Amygdala (tissue), 56 donors: ENCODE measurements at regions not wholly inside any gene's neighbourhood (a gene's known extent, or its start where the extent isn't known, plus 50 kb on each side); places are given as distances from the start of the nearest gene placed in this dataset.

Experiments
- DNase-seq, 56 donors: peaks; one replicate each; lab custom pipeline; 2025; lab: John Stamatoyannopoulos, UW

DNA sequence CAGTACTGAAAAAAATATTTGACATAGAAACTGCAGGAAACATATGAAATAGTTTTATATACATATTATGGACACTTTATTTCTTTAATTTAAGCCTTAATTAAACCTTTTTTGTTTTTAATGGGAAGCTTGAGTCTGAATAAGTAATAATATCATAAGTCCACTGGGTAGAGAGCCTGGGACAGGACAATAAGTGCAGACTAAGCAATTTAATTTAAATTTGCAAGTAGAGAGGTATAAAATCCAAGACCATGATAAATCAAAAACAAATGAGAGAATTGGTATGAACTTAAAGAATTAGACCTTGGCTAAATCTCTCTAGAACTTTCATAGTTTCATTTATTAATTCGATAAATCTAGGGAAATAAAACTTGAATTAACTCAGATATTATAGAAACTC, 571.2 kb downstream of the ARAP2 start:
- DNase-seq: no peak

DNA sequence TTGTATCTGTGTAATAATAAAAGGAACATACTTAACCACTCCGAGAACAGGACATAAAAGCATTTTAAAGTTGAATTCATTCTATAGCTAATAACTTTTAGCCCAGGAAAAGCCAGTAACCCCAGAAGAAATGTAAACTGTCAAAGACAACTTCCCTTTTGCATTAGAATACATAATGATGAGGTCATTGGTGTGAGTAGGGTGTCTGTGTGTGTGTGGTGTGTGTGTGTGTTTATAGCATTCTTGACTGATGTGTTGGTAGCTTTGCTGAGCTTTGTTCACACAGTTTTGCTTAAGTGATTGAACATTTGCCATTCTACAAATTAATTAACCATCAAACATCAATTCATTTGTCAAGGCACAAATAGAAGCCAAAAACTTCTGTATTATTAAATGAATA, 559.6 kb downstream of the ARAP2 start:
- DNase-seq: no peak

DNA sequence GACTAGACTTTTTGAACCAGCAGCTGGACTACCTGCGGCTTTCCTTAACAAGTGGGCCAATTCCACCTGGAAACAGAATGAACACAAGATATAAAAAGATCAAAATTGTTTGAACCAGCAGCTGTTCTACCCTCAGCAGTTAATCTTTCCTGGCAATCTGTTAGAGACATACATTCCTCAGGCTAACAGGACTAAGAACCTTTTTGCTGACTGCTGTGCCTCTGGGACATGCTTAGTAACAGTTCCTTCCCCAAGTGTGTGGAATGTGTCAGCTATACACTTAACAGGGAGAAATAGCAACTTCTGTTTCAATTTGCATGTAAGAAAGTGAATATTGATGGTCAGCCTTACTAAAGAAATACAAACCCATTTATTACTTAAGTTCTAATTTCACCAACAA, 554.4 kb downstream of the ARAP2 start:
- no peak for DNase-seq

GRCh38 chr4:35690271-35690670, 554.0 kb downstream of the ARAP2 start:
- no peak for DNase-seq

DNA sequence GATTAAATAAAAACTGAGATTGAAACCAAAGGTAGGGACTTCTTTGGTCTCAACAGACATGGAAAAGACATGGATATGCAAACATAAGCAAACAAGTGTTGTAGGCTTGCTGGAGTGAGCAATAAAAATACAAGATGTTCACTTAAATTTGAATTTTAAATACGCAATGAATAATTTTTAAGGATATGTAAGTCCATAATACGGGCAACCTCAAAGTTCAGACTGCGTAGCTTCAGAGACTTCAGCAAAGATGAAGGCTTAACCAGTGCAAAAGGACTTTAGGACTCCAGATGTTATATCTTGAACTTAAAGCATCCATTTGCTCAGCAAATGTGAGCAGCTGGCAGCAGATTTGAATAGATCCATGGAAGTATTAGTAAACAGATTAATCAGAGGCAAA, 549.3 kb downstream of the ARAP2 start:
- DNase-seq: no peak

GRCh38 chr4:35695421-35695820, 548.9 kb downstream of the ARAP2 start:
- no peak for DNase-seq

GRCh38 chr4:35697210-35697736, 547.0 kb downstream of the ARAP2 start:
- no peak for DNase-seq

- DNase-seq: no peak
Measured at GRCh38 chr4:35700663-35701062, 543.7 kb downstream of the ARAP2 start.

GRCh38 chr4:35709080-35709479, 535.2 kb downstream of the ARAP2 start:
- DNase-seq: no peak

GRCh38 chr4:35710343-35710742, 534.0 kb downstream of the ARAP2 start:
- DNase-seq: no peak

- DNase-seq: no peak
Measured at GRCh38 chr4:35711127-35711526, 533.2 kb downstream of the ARAP2 start.

DNA sequence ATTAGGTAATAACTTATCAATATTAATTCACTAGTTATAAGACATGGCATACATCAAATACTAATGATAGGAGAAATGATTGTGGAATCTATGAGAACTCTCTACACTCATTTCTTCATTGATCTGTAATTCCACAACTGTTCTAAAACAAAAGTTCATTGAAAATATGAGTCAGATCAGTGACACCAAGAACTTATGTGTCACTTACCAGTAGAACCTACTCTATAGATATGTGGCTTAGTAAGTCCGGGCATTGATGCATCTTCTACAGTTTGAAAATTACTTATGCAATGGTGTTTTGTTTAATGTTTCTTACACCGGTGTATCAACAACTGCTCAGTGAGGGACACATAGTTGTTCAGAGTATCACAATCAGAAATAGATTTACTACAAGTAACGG, 520.3 kb downstream of the ARAP2 start:
- DNase-seq: no peak

- DNase-seq: no peak
Measured at GRCh38 chr4:35725131-35725530, 519.2 kb downstream of the ARAP2 start.

- no peak for DNase-seq
Measured at GRCh38 chr4:35730414-35730813, 513.9 kb downstream of the ARAP2 start.

DNA sequence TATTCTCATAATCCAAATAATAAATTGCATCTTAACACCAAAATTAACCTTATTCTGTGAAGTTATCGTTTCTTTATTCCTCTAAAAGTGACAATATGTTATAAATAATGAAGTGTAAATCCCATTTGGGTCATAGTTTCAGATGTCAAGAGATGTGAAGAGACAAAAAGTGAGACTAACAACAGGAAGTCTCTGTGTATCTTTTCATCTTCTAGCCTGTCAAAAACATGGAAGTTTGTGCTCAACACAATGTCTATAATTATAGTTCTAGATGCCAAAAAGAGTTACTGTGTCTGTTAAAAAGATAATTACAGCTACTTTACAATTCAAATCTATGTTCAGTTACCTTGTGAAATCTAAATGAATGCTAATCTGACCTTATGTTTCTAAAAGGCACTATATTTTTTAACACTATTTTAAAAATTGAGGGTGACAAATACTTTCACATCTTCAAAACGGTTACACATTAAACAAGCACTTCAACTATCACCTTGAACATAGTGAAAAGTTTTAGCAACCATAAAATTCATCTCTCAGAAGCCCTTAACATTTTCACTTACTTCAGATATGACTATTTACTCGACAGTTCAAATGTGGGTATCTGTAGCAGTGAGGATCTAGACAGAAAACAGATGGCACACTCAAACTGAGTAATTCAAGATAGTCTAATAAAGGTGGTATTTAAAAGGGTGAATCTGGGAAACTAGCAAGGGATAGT, 509.8 kb downstream of the ARAP2 start:
- DNase-seq: no peak

GRCh38 chr4:35739308-35739707, 505.0 kb downstream of the ARAP2 start:
- no peak for DNase-seq

GRCh38 chr4:35754047-35754446, 490.3 kb downstream of the ARAP2 start:
- DNase-seq: no peak

DNA sequence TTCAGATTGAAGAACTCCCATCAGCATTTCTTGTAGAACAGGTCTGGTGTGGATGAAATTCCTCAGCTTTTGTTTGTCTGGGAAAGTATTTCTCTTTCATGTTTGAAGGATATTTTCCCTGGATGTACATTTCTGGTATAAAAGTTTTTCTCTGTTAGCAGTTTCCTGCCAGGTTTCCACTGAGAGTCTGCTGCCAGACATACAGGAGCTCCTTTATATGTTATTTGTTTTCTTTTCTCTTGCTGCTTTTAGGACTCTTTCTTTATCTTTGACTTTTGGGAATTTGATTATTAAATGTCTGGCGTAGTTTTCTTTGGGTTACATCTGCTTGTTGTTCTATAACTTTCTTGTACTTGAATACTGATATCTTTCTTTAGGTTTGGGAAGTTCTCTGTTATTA, 486.5 kb downstream of the ARAP2 start:
- no peak for DNase-seq

DNA sequence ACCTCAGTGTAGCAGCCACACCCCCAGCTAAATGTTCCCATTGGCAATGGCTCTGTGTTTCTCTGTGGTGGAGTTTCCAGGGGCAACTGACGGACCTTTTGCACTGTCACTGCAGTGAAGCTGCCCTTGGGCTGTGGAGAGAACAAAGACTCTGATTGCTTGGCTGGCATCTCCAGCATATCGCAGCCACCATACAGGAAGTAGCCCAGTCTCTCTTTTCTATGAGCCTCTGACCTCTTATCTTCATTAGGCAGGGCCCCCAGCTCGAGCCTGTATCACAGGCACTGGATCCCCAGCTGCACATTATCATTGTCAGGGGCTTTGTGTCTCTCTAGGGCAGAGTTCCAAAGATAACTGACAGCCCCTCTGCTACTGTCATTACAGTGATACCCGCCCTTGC, 483.5 kb downstream of the ARAP2 start:
- DNase-seq: no peak

GRCh38 chr4:35771571-35771970, 472.7 kb downstream of the ARAP2 start:
- no peak for DNase-seq

- no peak for DNase-seq
Measured at GRCh38 chr4:35772291-35772690, 472.0 kb downstream of the ARAP2 start.

DNA sequence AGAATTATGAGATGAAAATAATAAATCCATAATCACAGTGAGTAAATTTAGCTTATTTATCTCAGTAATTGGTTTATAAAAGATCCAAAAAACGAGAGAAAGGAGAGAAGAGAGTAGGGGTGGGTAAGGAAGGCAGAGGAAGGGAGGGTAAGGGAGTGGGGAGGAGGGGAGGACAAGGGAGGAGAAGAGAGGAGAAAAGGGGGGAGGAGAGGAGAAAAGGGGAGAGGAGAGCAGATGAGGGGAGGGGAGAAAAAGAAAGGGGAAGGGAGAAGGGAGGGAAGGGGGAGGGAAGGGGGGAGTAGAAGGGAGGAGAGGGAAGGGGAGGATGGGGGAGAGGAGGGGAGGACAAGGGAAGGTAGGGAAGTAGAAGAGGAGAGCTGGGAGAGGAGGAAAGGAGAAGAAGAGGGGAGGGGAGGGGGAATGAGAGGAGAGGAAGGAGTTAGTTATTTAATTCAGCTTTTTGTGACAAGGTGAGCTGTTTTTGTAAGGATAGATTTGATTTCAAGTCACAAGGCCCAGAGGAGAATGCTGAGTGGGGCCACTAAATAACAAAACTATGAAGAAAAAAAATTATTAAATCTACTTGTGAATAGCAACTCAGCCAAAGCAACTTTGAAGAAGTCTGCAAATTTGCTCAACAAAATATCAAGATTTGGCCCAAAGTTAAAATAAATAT, 454.3 kb downstream of the ARAP2 start:
- DNase-seq: no peak
